ENCODE measurements at regions not wholly inside any gene's neighbourhood (a gene's known extent, or its start where the extent isn't known, plus 50 kb on each side); places are given as distances from the start of the nearest gene placed in this dataset.

- in situ Hi-C loops (cut with HindIII; ENCODE audit: low pct_unique_long_range_greater_than_20kb, low sequenced_read_pairs): no loop called here
- ATAC-seq: no peak
- intact Hi-C loops (cut with micrococcal nuclease; ENCODE audit: unreplicated experiment): no loop called here
- Histone ChIP-seq H3K36me3 (ENCODE audit: control insufficient read depth, insufficient read depth, low read length) (no peaks in the 10 kb centered on the region), H3K4me3 (ENCODE audit: low read depth in 2 of 2, low read length in 2 of 2) (no peak overlapping the region), H3K27ac (ENCODE audit: low read length) (no peak overlapping the region), H3K9me3 (ENCODE audit: control insufficient read depth, insufficient read depth, low read depth, low read length) (no peaks in the 10 kb centered on the region), H3K27me3 (ENCODE audit: control insufficient read depth, insufficient read depth, low read length) (no peaks in the 10 kb centered on the region), H3K4me1 (ENCODE audit: control insufficient read depth, insufficient read depth, low read length) (no peaks in the 10 kb centered on the region)
- TF ChIP-seq REST (IDR thresholded peaks at IDR 0.05; ENCODE audit: insufficient read depth in 1 of 2, low read depth in 2 of 2, low read length in 1 of 2): no peak
- TF ChIP-seq POLR2AphosphoS5 (IDR thresholded peaks at IDR 0.05; ENCODE audit: low read depth, low read length): no peak
- TF ChIP-seq TCF7L2 (IDR thresholded peaks at IDR 0.05; ENCODE audit: low read depth, low read length): no peak
- no peak for TF ChIP-seq SIN3A (IDR thresholded peaks at IDR 0.05; ENCODE audit: borderline replicate concordance, insufficient read depth, low read depth, low read length)
- TF ChIP-seq CTCF (IDR thresholded peaks at IDR 0.05): no peak
- BruUV-seq (replicated peaks): no TSS peak
- ChIA-PET POLR2A (no interaction called here), CTCF (no interaction called here)
- DNase-seq (ENCODE audit: low read depth, low spot score): no peak
Observed at GRCh38 chr4:19615086-19615689, 636.5 kb upstream of the SLIT2 start.

GRCh38 chr4:19614171-19614570 lies 637.5 kb upstream of the SLIT2 start:
- POLR2A ChIA-PET: no interaction called here
- Histone ChIP-seq H3K36me3 (ENCODE audit: control insufficient read depth, insufficient read depth, low read length) (no peaks in the 10 kb centered on the region), H3K4me1 (ENCODE audit: control insufficient read depth, insufficient read depth, low read length) (no peaks in the 10 kb centered on the region), H3K4me3 (ENCODE audit: low read depth in 2 of 2, low read length in 2 of 2) (no peak overlapping the region), H3K9me3 (ENCODE audit: control insufficient read depth, insufficient read depth, low read depth, low read length) (no peaks in the 10 kb centered on the region), H3K27ac (ENCODE audit: low read length) (no peak overlapping the region), H3K27me3 (ENCODE audit: control insufficient read depth, insufficient read depth, low read length) (no peaks in the 10 kb centered on the region)
- DNase-seq (ENCODE audit: low read depth, low spot score) (no peak), ATAC-seq (no peak)
- intact Hi-C loops (cut with micrococcal nuclease; ENCODE audit: unreplicated experiment) (no loop called here), in situ Hi-C loops (cut with HindIII; ENCODE audit: low pct_unique_long_range_greater_than_20kb, low sequenced_read_pairs) (no loop called here)
- no TSS peak for BruUV-seq (replicated peaks)
- TF ChIP-seq POLR2AphosphoS5 (IDR thresholded peaks at IDR 0.05; ENCODE audit: low read depth, low read length) (no peak), SIN3A (IDR thresholded peaks at IDR 0.05; ENCODE audit: borderline replicate concordance, insufficient read depth, low read depth, low read length) (no peak), REST (IDR thresholded peaks at IDR 0.05; ENCODE audit: insufficient read depth in 1 of 2, low read depth in 2 of 2, low read length in 1 of 2) (no peak), TCF7L2 (IDR thresholded peaks at IDR 0.05; ENCODE audit: low read depth, low read length) (no peak), CTCF (IDR thresholded peaks at IDR 0.05) (no peak)
- CTCF ChIA-PET: no interaction called here

All from Panc1 (cell line).